T-helper 17 cell (primary cell): ENCODE measurements at regions not wholly inside any gene's neighbourhood (a gene's known extent, or its start where the extent isn't known, plus 50 kb on each side); places are given as distances from the start of the nearest gene placed in this dataset.

Experiments
- ATAC-seq: fragments of 150-1000 bp; cut with Tn5 transposase; 2 replicates; pipeline ENCODE4 v1.10.0; 2021; ENCODE audit warnings: mild to moderate bottlenecking, moderate library complexity
- DNase-seq, 3 donors: peaks; one replicate each; pipeline versions ENCODE4 v3.0.0 to v3.0.0-alpha.2; 2020 to 2021
- H3K9me3 ChIP-seq: one replicate; pipeline ENCODE4 v1.7.0; 2013; ENCODE audit warnings: low read length, mild to moderate bottlenecking; ENCODE audit not compliant: control insufficient read depth, poor library complexity, severe bottlenecking
- H3K27ac Mint-ChIP-seq: one replicate; pipeline ENCODE4 v1.8.0; 2022; ENCODE audit warnings: mild to moderate bottlenecking, moderate library complexity, mixed read lengths
- H3K27me3 Mint-ChIP-seq: one replicate; pipeline ENCODE4 v1.8.0; 2022; ENCODE audit warnings: mixed read lengths
- H3K36me3 Mint-ChIP-seq: one replicate; pipeline ENCODE4 v1.8.0; 2022; ENCODE audit warnings: low read depth, mixed read lengths
- H3K4me1 Mint-ChIP-seq: one replicate; pipeline ENCODE4 v1.8.0; 2022; ENCODE audit warnings: mild to moderate bottlenecking, mixed read lengths
- H3K4me3 Mint-ChIP-seq: one replicate; pipeline ENCODE4 v1.8.0; 2022; ENCODE audit warnings: mild to moderate bottlenecking, moderate library complexity, mixed read lengths

DNA sequence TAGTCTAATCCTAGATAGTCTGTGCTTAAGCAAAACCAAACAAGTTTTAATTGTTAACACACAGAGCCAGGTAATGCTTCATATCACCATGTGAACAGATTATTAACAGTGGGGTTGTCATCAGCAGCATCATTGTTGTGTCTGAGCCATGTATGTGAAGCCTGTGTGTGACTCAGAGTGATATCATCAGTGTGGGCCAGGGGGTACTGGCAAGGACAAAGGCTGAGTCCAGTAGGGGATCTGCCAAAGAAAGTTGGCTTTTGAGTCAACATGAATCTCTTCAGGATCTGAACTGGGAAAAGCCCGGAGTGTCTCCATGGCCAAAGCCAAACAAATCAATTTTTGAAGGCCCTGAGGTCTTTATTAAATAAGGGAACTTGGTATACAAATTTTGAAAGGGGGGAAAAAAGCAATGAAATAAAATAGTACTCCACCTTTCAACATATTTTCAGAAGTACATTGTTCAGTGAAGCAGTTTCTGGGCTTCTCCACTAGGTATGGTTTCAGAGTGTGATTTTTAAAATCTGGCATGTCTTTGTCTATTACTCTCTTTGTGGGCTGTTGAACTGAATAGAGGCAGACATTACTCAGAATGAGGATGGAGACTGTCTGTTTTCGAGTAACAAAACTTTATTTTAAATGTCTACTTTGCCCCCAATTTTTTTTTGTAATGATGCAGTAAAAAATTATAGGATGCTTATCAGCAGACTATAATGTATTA, 444.2 kb upstream of the JAG1 start:
- no peaks in the 10 kb centered on the region for H3K9me3 ChIP-seq
- no peak for ATAC-seq
- no peak overlapping the region for H3K27ac Mint-ChIP-seq
- H3K4me1 Mint-ChIP-seq = no peaks in the 10 kb centered on the region
- no peak overlapping the region for H3K4me3 Mint-ChIP-seq
- no peak for DNase-seq
- no peaks in the 10 kb centered on the region for H3K36me3 Mint-ChIP-seq
- no peaks in the 10 kb centered on the region for H3K27me3 Mint-ChIP-seq

DNA sequence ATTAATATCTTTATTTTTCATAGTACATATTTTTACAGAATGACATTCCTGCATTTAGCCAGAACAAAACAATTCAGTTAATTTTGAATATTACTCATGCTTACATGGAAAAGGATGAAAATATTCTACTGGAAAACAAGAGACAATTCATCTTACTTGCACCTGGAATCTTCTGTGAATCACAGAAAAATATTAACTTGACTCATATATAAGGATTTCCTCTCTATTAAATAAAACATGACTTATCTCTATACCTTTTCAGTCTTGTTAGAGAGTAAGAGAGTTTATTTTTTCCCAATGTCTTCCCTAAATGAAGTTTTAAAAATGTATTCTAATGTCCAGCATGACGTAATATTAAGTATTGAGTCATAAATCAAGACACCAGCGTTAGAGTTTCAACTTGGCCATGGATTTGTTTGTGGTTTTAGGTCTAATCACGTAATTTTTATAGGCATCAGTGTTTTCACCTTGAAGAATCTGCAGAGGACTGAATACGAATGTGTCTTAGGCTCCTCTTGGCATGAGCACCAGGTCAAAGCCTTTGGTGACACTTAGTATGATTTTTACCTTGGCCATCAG, 445.1 kb upstream of the JAG1 start:
- DNase-seq (no peak), ATAC-seq (no peak)
- Mint-ChIP-seq H3K27ac (no peak overlapping the region), H3K4me1 (no peaks in the 10 kb centered on the region), H3K4me3 (no peak overlapping the region), H3K36me3 (no peaks in the 10 kb centered on the region), H3K27me3 (no peaks in the 10 kb centered on the region)
- no peaks in the 10 kb centered on the region for H3K9me3 ChIP-seq

DNA sequence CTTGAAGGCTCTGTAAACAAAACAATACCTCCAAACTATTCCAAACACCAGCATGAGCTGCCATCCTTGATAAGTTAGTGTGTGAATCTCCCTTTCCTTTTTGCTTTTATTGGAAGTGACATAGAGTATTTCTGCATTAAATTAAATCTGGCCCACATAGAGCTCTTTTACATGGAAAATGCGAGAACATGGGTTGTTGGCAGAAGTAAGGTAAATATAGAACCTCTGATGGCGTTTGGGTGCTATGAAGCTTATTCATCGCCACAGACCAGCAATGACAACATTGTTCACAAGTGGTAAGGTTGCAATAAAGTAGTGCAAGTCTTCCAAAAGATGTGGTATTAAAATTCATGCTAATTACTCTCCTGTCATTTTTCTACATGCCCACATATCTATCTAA, 445.8 kb upstream of the JAG1 start:
- H3K4me1 Mint-ChIP-seq = no peaks in the 10 kb centered on the region
- no peaks in the 10 kb centered on the region for H3K36me3 Mint-ChIP-seq
- H3K9me3 ChIP-seq = no peaks in the 10 kb centered on the region
- no peak for DNase-seq
- no peaks in the 10 kb centered on the region for H3K27me3 Mint-ChIP-seq
- ATAC-seq = no peak
- no peak overlapping the region for H3K4me3 Mint-ChIP-seq
- no peak overlapping the region for H3K27ac Mint-ChIP-seq

DNA sequence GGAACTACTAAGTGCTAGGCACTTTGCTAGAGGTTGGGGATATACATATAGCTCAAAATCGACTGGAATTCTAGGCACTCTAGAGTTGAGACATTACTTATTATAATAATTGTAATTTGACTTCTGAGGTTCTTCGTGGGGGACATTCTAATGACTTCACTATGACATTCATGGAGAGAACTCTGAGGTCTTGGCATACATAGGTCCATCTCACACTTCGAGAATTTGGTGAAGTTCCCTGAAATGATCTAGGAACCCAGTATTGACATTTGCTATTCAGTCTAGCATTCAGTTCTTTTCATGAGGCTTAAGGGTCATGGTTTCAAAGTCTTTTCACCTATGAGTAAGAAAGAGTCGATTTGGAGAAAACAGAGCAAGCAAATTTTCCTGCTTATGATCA, 446.6 kb upstream of the JAG1 start:
- H3K9me3 ChIP-seq = no peaks in the 10 kb centered on the region
- DNase-seq (no peak), ATAC-seq (no peak)
- no peaks in the 10 kb centered on the region for H3K36me3 Mint-ChIP-seq
- no peaks in the 10 kb centered on the region for H3K27me3 Mint-ChIP-seq
- no peaks in the 10 kb centered on the region for H3K4me1 Mint-ChIP-seq
- no peak overlapping the region for H3K4me3 Mint-ChIP-seq
- no peak overlapping the region for H3K27ac Mint-ChIP-seq

DNA sequence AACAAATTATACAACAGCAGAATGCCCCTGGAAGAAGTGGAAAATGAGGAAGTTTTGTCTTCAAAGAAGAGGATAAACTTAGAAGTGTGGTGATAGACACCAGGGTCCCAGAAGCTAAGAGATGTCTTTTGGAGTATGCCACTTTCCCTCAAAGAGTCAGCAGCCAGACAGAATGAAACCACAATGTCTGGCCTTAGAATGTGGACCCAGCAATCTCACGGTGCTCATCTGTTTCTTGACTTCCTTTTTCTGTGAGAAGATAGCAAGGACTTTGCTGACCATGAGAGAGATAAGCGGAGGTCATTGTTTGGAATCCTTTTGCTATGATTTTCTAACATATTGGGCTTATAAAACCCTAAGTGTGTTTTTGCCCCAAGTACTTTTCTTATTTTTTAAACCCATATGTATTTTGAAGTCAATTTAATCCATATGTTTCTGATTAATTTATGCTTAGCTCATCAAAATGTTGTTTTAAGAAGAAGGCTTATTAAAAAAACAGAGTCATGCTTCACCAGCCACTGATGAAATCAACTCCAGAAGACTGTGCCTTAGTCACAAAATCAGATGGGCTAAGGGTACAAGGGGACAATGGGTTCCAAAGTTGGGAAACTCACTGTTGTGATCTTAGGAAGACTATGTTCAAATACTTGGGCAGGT, 451.2 kb upstream of the JAG1 start:
- Mint-ChIP-seq H3K4me3 (no peak overlapping the region), H3K36me3 (no peaks in the 10 kb centered on the region), H3K4me1 (no peaks in the 10 kb centered on the region), H3K27ac (no peak overlapping the region), H3K27me3 (no peaks in the 10 kb centered on the region)
- DNase-seq (no peak), ATAC-seq (no peak)
- H3K9me3 ChIP-seq = no peaks in the 10 kb centered on the region

DNA sequence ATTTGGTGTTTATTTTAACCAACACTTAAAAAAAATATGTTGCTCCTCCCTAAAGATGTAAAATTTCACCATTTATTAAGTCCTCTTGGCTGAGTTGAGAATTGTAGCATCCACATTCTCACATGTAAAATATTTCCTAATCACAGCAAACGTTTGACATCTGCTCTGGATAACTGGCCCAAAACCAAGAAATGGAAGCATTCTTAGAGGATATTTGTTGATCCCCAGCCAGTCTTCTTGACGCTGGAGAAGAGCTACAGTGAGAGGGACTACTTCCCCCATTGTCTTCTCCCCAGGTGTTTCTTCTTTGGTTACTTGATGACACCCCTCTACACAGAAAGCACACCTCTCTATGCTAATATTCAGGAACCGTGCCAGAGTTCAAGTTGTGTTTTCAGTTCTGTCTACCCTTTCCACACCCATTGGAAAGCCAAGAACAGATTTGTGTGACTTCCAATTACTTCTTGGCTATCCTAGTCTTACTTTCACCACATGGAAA, 454.5 kb upstream of the JAG1 start:
- no peak overlapping the region for H3K27ac Mint-ChIP-seq
- no peaks in the 10 kb centered on the region for H3K9me3 ChIP-seq
- H3K4me1 Mint-ChIP-seq = no peaks in the 10 kb centered on the region
- ATAC-seq = no peak
- H3K4me3 Mint-ChIP-seq = no peak overlapping the region
- H3K36me3 Mint-ChIP-seq = no peaks in the 10 kb centered on the region
- no peak for DNase-seq
- no peaks in the 10 kb centered on the region for H3K27me3 Mint-ChIP-seq

DNA sequence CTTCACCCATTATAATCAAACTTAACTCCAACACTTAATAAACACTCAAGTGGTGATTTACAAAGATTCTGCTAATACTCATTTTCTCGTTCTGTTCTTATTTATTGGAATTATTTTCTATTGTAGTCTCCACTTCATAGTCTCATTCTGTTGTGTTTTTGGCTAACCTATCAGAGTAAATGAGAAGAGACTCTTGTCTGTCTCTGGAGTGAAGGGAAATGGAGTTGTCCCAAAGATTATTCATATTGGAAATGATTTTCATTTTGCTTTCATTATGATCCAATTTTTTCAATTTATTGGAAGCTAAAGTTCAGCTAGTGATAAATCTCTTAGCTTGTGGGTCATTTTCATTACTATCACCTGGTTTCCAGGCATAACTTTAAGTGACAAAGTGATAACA, 454.9 kb upstream of the JAG1 start:
- H3K27ac Mint-ChIP-seq = no peak overlapping the region
- H3K27me3 Mint-ChIP-seq = no peaks in the 10 kb centered on the region
- H3K9me3 ChIP-seq = no peaks in the 10 kb centered on the region
- ATAC-seq (no peak), DNase-seq (no peak)
- no peaks in the 10 kb centered on the region for H3K4me1 Mint-ChIP-seq
- H3K4me3 Mint-ChIP-seq = no peak overlapping the region
- no peaks in the 10 kb centered on the region for H3K36me3 Mint-ChIP-seq

DNA sequence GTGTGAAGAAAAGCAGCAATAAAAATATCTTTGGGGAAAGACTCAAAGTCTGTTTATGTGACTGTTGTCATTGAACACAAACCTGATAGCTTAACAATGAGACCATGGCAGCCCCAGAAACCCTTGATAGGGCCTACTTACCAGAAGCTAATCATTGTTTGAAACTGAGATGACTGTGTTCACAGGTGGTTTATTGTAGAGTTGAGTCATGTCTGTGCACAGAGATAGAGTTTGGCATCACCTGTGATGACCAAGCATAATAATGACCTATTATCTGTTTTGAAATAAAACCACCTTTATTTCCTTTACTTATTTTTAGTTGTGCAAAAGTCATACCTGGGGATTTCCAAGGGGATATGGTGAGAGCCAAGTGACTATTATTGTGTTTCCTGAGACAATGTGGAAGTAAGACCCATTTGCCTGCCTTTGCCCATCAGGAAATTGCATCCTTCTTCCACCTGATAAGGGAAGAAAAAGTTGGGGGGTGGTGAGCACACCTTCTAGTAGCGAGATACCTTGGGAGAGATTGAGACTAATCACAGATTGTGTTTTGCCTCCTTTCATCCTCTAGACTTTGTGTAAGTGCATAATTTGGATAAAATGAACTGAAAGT, 456.9 kb upstream of the JAG1 start:
- H3K36me3 Mint-ChIP-seq = no peaks in the 10 kb centered on the region
- DNase-seq = no peak
- H3K9me3 ChIP-seq = no peaks in the 10 kb centered on the region
- H3K4me1 Mint-ChIP-seq = no peaks in the 10 kb centered on the region
- no peak overlapping the region for H3K27ac Mint-ChIP-seq
- no peak overlapping the region for H3K4me3 Mint-ChIP-seq
- H3K27me3 Mint-ChIP-seq = no peaks in the 10 kb centered on the region
- ATAC-seq = no peak

DNA sequence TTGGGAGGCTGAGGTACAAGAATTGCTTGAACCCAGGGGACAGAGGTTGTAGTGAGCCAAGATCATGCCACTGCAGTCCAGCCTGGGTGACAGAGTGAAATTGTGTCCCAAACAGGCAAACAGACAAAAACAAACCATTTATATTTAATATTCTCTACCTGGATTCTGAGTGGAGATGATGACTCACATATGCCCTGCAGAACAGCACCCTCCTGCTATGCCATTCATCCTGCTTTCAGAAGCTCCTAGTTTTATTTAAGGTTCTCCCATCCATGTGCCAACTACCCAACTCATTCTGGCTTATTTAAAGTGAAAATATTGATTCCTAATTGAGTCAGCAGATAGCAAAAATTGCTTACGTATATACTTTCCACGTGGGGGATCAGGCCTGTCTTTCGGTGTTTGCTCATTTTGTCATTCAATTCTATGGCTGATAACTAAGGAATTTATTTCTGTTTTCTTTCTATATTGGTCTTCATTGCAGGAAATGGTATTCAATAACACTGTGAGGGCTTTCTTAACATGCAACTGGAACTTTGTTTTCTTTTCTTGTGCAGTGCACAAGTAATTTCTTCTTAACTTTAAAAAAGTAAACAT, 459.1 kb upstream of the JAG1 start:
- H3K9me3 ChIP-seq = no peaks in the 10 kb centered on the region
- no peak for DNase-seq
- no peaks in the 10 kb centered on the region for H3K27me3 Mint-ChIP-seq
- H3K36me3 Mint-ChIP-seq = no peaks in the 10 kb centered on the region
- H3K4me3 Mint-ChIP-seq = no peak overlapping the region
- no peak overlapping the region for H3K27ac Mint-ChIP-seq
- ATAC-seq = no peak
- no peaks in the 10 kb centered on the region for H3K4me1 Mint-ChIP-seq

DNA sequence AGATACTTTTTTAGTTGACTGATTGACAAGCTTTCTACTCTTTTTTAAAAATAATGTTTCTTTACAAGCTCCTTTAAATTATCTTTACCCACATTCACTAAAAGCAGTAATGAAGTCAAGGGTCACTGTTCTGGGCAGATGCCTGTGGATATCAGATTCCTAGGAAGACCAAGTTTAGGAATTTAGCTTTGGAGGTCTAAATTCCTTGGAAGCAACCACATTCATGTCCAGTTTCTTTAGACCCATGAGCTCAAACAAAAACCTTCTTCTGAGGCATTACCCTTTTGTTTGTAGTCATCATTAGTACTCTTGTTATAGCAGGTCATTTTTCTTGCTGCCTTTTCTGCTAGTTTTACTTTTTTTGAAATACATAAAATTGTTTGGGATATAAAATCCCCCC, 462.9 kb upstream of the JAG1 start:
- H3K9me3 ChIP-seq = no peaks in the 10 kb centered on the region
- no peak for ATAC-seq

DNA sequence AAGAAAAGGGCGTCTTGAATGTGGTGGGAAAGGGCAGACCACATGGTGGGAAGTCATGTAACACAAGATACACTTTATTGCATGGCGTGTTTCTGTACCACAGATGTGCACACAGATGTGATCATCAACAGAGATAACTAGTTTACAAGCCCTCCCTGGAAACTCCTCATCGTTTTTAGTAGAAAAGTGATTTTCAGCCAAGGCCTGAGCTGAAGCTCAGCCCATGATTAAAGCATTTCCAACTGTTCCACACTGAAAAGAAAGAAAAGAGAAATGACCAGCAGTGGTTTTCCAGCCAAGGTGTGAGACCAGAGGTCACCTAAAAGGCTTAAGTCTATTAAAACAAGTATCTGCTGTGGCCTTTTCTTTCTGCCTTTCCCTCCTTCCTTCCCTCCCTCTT, 463.9 kb upstream of the JAG1 start:
- H3K4me3 Mint-ChIP-seq = no peak overlapping the region
- H3K27ac Mint-ChIP-seq = no peak overlapping the region
- no peaks in the 10 kb centered on the region for H3K27me3 Mint-ChIP-seq
- H3K4me1 Mint-ChIP-seq = no peaks in the 10 kb centered on the region
- H3K9me3 ChIP-seq = no peaks in the 10 kb centered on the region
- ATAC-seq (no peak), DNase-seq (no peak)
- no peaks in the 10 kb centered on the region for H3K36me3 Mint-ChIP-seq

More for the DNA sequence above, 462.9 kb upstream of the JAG1 start:
- Mint-ChIP-seq H3K27me3 (no peaks in the 10 kb centered on the region), H3K36me3 (no peaks in the 10 kb centered on the region), H3K27ac (no peak overlapping the region), H3K4me1 (no peaks in the 10 kb centered on the region), H3K4me3 (no peak overlapping the region)
- no peak for DNase-seq

DNA sequence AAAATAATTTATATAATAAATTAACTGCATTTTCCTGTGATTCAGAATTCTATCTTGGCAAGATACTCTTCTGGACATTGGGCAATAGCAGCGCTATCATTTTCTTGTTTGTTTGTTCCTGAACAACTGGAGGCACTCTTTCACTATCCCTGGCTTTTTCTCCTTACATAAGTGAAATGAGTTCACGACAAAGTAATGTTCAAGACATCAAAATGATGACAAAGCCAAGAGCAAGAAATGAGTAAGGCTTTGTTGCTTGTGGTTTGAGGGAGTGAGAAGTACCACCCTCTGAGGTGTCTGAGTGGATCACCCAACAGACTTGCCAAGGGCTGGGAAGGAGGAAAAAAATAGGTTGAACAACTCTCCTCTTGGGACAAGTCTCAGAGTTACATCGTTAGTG, 466.6 kb upstream of the JAG1 start:
- Mint-ChIP-seq H3K36me3 (no peaks in the 10 kb centered on the region), H3K27me3 (no peaks in the 10 kb centered on the region), H3K27ac (no peak overlapping the region), H3K4me1 (no peaks in the 10 kb centered on the region), H3K4me3 (no peak overlapping the region)
- no peak for ATAC-seq
- no peaks in the 10 kb centered on the region for H3K9me3 ChIP-seq
- no peak for DNase-seq

DNA sequence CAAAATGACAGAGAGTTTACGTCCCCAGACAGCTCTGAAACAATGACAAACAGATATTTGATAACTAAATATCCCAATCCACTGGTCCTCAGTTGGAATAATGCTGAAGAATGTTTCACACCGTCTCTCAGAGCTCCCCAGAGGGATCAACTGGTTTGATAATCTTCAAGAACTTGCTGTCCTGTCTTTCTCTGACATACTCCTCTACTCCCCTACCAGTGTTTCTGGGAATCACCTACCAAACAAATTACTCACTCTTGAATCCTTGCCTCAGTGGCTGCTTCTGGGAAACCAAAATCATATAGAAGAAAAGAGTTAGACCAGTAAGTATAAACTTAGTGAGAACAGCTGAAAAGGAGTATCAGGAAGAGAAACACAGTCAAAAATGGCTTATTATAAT, 469.7 kb upstream of the JAG1 start:
- DNase-seq = no peak
- no peak for ATAC-seq
- no peak overlapping the region for H3K27ac Mint-ChIP-seq
- H3K4me1 Mint-ChIP-seq = no peaks in the 10 kb centered on the region
- no peaks in the 10 kb centered on the region for H3K9me3 ChIP-seq
- no peaks in the 10 kb centered on the region for H3K27me3 Mint-ChIP-seq
- H3K4me3 Mint-ChIP-seq = no peak overlapping the region
- no peaks in the 10 kb centered on the region for H3K36me3 Mint-ChIP-seq
